ENCODE measurements at regions not wholly inside any gene's neighbourhood (a gene's known extent, or its start where the extent isn't known, plus 50 kb on each side); places are given as distances from the start of the nearest gene placed in this dataset.

- no peak for DNase-seq (ENCODE audit: low read depth)
Measured at GRCh38 chr1:219773110-219773509, 155.2 kb downstream of the SLC30A10 start.

GRCh38 chr1:219772265-219773036 is 155.9 kb downstream of the SLC30A10 start:
- no peak for DNase-seq (ENCODE audit: low read depth)

GRCh38 chr1:219771080-219771479 is 157.3 kb downstream of the SLC30A10 start:
- DNase-seq (ENCODE audit: low read depth): peak; percentile 51

- DNase-seq (ENCODE audit: low read depth): no peak
Measured at GRCh38 chr1:219763321-219763720, 150.4 kb upstream of the ZC3H11B start.

GRCh38 chr1:219761208-219761860 is 148.4 kb upstream of the ZC3H11B start:
- DNase-seq (ENCODE audit: low read depth): no peak

GRCh38 chr1:219759095-219759494 is 146.2 kb upstream of the ZC3H11B start:
- no peak for DNase-seq (ENCODE audit: low read depth)

GRCh38 chr1:219757890-219758289 is 145.0 kb upstream of the ZC3H11B start:
- no peak for DNase-seq (ENCODE audit: low read depth)

GRCh38 chr1:219755234-219755633 is 142.3 kb upstream of the ZC3H11B start:
- DNase-seq (ENCODE audit: low read depth): no peak

- no peak for DNase-seq (ENCODE audit: low read depth)
Measured at GRCh38 chr1:219754767-219755166, 141.9 kb upstream of the ZC3H11B start.

GRCh38 chr1:219753914-219754313 is 141.0 kb upstream of the ZC3H11B start:
- no peak for DNase-seq (ENCODE audit: low read depth)

GRCh38 chr1:219752645-219753044 is 139.7 kb upstream of the ZC3H11B start:
- DNase-seq (ENCODE audit: low read depth): no peak

- no peak for DNase-seq (ENCODE audit: low read depth)
Measured at GRCh38 chr1:219751870-219752507, 139.1 kb upstream of the ZC3H11B start.

GRCh38 chr1:219749370-219749769 is 136.5 kb upstream of the ZC3H11B start:
- DNase-seq (ENCODE audit: low read depth): no peak

- no peak for DNase-seq (ENCODE audit: low read depth)
Measured at GRCh38 chr1:219746141-219746540, 133.2 kb upstream of the ZC3H11B start.

GRCh38 chr1:219744652-219745469 is 132.0 kb upstream of the ZC3H11B start:
- no peak for DNase-seq (ENCODE audit: low read depth)

GRCh38 chr1:219741011-219741970 is 128.4 kb upstream of the ZC3H11B start:
- DNase-seq (ENCODE audit: low read depth): no peak

- no peak for DNase-seq (ENCODE audit: low read depth)
Measured at GRCh38 chr1:219733511-219734174, 120.7 kb upstream of the ZC3H11B start.

- no peak for DNase-seq (ENCODE audit: low read depth)
Measured at GRCh38 chr1:219732814-219733491, 120.0 kb upstream of the ZC3H11B start.

GRCh38 chr1:219731771-219732170 is 118.9 kb upstream of the ZC3H11B start:
- DNase-seq (ENCODE audit: low read depth): no peak

All from GM04504 (cell line).